ENCODE measurements at regions not wholly inside any gene's neighbourhood (a gene's known extent, or its start where the extent isn't known, plus 50 kb on each side); places are given as distances from the start of the nearest gene placed in this dataset.

DNA sequence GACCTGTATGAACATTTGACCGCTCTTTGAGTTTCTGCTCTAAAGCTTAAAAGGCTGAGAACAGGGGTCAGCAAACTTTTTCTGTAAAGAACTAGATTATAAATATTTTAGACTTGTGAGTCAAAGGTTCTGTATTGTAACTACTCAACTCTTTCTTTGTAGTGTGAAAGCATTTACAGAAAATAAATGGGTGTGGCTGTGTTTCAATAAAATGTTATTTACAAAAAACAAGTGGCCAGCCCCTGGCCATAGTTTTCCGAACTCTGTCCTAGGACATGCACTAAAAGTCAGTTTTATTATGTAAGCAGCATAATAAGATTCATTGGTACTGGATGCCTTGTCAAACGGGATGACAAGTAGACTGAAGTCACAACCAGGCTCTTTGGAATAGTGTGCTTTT is 434.9 kb downstream of the ZEB2 start:
- TF ChIP-seq PATZ1 (CRISPR knock-in tag; IDR thresholded peaks at IDR 0.05; ENCODE audit: borderline replicate concordance) (no peak), CREB5 (CRISPR knock-in tag; IDR thresholded peaks at IDR 0.05; ENCODE audit: low read depth) (no peak), SNAI2 (CRISPR knock-in tag; IDR thresholded peaks at IDR 0.05) (no peak), ZNF70 (CRISPR knock-in tag; IDR thresholded peaks at IDR 0.05) (no peak), ZFP3 (CRISPR knock-in tag; IDR thresholded peaks at IDR 0.05) (no peak), ESRRG (CRISPR knock-in tag; IDR thresholded peaks at IDR 0.05) (no peak), CSDC2 (CRISPR knock-in tag; IDR thresholded peaks at IDR 0.05) (no peak), ZC3H10 (CRISPR knock-in tag; IDR thresholded peaks at IDR 0.05) (no peak), GLIS3 (CRISPR knock-in tag; IDR thresholded peaks at IDR 0.05) (no peak), TOX (CRISPR knock-in tag; IDR thresholded peaks at IDR 0.05; ENCODE audit: borderline replicate concordance) (no peak), RARB (CRISPR knock-in tag; IDR thresholded peaks at IDR 0.05) (no peak), ISL1 (CRISPR knock-in tag; IDR thresholded peaks at IDR 0.05) (no peak), BACH2 (CRISPR knock-in tag; IDR thresholded peaks at IDR 0.05; ENCODE audit: borderline replicate concordance) (no peak)
- TF ChIP-seq, protein P1, sequence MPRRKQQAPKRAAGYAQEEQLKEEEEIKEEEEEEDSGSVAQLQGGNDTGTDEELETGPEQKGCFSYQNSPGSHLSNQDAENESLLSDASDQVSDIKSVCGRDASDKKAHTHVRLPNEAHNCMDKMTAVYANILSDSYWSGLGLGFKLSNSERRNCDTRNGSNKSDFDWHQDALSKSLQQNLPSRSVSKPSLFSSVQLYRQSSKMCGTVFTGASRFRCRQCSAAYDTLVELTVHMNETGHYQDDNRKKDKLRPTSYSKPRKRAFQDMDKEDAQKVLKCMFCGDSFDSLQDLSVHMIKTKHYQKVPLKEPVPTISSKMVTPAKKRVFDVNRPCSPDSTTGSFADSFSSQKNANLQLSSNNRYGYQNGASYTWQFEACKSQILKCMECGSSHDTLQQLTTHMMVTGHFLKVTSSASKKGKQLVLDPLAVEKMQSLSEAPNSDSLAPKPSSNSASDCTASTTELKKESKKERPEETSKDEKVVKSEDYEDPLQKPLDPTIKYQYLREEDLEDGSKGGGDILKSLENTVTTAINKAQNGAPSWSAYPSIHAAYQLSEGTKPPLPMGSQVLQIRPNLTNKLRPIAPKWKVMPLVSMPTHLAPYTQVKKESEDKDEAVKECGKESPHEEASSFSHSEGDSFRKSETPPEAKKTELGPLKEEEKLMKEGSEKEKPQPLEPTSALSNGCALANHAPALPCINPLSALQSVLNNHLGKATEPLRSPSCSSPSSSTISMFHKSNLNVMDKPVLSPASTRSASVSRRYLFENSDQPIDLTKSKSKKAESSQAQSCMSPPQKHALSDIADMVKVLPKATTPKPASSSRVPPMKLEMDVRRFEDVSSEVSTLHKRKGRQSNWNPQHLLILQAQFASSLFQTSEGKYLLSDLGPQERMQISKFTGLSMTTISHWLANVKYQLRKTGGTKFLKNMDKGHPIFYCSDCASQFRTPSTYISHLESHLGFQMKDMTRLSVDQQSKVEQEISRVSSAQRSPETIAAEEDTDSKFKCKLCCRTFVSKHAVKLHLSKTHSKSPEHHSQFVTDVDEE (CRISPR knock-in tag; IDR thresholded peaks at IDR 0.05), result no peak
